ENCODE measurements at regions not wholly inside any gene's neighbourhood (a gene's known extent, or its start where the extent isn't known, plus 50 kb on each side); places are given as distances from the start of the nearest gene placed in this dataset.
A peak's percentile ranks its signal among the peaks of the same experiment; 100 is the strongest.

DNA sequence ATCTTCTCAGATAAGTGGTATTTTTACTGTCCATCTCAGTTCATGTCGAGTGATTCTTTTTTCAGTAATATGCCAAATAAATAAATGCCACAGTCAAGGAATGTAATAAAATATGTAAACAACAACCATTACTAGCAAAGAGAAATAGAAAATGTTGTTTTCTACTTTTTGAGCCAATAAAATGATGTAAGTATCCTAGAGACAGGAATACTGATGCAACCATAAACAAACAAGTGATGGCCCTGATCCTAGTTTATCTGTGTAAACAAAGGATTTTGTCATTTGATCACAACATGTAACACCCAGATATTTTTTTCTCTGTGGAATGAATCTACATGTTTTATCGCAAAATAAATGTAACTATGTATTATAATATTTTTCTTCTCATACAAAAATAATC, 1852.8 kb downstream of the EFNA5 start:
- no peak for DNase-seq (ENCODE audit: low read depth)
- in situ Hi-C loops (cut with HindIII; ENCODE audit: low sequenced_read_pairs): no loop called here
- H3K4me3 ChIP-seq (ENCODE audit: low read depth, low read length): no peak overlapping the region
- TF ChIP-seq, protein P1, sequence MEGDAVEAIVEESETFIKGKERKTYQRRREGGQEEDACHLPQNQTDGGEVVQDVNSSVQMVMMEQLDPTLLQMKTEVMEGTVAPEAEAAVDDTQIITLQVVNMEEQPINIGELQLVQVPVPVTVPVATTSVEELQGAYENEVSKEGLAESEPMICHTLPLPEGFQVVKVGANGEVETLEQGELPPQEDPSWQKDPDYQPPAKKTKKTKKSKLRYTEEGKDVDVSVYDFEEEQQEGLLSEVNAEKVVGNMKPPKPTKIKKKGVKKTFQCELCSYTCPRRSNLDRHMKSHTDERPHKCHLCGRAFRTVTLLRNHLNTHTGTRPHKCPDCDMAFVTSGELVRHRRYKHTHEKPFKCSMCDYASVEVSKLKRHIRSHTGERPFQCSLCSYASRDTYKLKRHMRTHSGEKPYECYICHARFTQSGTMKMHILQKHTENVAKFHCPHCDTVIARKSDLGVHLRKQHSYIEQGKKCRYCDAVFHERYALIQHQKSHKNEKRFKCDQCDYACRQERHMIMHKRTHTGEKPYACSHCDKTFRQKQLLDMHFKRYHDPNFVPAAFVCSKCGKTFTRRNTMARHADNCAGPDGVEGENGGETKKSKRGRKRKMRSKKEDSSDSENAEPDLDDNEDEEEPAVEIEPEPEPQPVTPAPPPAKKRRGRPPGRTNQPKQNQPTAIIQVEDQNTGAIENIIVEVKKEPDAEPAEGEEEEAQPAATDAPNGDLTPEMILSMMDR (IDR thresholded peaks at IDR 0.05; ENCODE audit: low read depth, low read length, missing control alignments): no peak

DNA sequence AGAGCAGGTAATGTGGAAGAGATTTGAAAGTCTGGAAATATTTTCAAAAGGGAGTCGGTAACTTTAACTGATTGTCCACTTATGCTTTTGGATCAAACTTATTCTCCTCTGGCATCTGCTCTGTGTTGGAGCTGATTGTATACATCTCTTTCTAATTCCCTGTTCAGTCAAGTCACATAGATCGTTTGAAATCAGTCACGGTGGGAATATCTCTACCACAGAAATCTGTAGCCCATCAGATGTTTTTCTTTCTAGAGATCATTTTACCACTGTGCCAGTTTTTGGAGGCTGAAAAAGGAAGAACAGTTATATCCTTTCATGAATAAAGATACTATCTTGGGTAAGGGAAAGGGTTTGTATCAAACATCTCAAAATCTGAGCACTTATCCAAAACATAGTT, 1853.3 kb downstream of the EFNA5 start:
- DNase-seq (ENCODE audit: low read depth): peak; percentile 3
- H3K4me3 ChIP-seq (ENCODE audit: low read depth, low read length): no peak overlapping the region
- TF ChIP-seq, protein P1 (IDR thresholded peaks at IDR 0.05; ENCODE audit: low read depth, low read length, missing control alignments): no peak
- in situ Hi-C loops (cut with HindIII; ENCODE audit: low sequenced_read_pairs): no loop called here

DNA sequence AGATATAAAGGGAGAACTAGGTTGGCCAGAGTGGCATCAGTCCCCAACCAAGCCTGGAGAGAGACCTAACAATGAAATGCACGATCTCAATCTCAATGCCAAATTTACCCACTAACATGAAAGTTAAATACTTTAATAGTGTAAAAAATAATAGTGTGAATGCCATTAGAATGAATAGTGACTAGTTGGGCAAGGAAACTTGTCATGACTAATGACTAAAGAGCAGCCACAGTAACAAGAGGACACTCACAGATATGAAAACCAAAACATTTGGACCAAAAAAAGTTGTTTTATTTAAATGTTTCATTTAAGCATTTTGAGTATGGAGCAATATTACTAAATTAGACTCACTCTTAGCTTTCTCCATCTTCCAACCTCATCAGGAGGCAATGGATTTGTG, 1853.8 kb downstream of the EFNA5 start:
- H3K4me3 ChIP-seq (ENCODE audit: low read depth, low read length): no peak overlapping the region
- in situ Hi-C loops (cut with HindIII; ENCODE audit: low sequenced_read_pairs): no loop called here
- TF ChIP-seq, protein P1 (IDR thresholded peaks at IDR 0.05; ENCODE audit: low read depth, low read length, missing control alignments): no peak
- no peak for DNase-seq (ENCODE audit: low read depth)

DNA sequence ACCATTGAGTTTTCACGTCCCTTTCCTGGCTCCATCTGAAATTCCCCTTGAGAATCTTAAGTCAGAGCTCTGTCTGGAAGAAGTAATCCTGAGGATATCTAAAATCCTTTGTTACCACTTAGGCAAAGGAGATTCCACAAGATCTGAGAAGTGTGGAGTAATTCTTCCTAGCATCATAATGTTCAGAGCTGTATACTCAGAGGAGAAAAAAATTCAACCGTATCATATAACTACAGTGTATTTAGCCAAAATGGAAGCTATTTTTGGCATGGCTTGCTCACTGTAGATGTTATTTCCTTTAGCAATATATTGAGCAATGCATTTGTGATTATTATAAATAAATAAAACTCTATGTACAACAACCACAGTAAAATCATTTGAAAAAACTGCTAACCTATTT, 1858.4 kb downstream of the EFNA5 start:
- H3K4me3 ChIP-seq (ENCODE audit: low read depth, low read length): no peak overlapping the region
- TF ChIP-seq, protein P1 (IDR thresholded peaks at IDR 0.05; ENCODE audit: low read depth, low read length, missing control alignments): no peak
- DNase-seq (ENCODE audit: low read depth): no peak
- in situ Hi-C loops (cut with HindIII; ENCODE audit: low sequenced_read_pairs): no loop called here

DNA sequence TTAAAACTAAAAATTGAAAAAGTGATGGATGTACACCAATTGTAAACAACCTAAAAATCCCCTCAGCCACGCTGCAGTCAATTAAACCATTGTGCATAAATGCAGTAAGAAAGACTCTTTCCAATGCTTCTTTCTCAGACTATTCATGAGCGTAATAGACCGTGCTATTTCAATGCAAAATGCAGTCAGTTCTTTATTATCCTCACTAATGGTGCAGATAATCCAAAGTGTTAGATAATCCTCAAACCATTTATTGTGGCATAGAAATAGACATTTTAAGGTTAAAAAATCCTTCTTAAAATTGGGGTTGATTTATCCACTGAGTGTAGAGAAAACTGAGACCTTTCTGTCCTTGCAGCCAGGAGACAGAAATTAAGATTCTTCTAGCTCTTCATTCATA, 1862.8 kb downstream of the EFNA5 start:
- TF ChIP-seq, protein P1 (IDR thresholded peaks at IDR 0.05; ENCODE audit: low read depth, low read length, missing control alignments): no peak
- H3K4me3 ChIP-seq (ENCODE audit: low read depth, low read length): no peak overlapping the region
- no peak for DNase-seq (ENCODE audit: low read depth)
- in situ Hi-C loops (cut with HindIII; ENCODE audit: low sequenced_read_pairs): no loop called here

DNA sequence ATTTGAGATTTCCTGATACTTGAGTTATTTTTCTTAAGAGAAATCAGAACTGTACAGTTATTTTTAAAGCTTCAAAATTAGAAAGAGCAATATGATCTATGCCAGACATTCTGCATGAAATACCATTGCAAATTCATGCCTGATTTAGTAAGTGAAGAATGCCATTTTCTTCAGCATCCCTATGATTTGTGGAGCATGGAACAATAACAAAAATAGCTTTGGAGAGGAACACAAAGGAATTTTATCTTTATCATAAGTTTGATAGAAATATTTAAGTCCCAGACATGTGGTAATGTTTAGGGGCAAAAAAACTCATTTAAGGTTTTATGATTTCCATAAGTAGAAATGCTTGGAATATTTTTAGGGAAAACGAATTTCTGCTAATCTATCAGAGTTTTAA, 1863.4 kb downstream of the EFNA5 start:
- no peak overlapping the region for H3K4me3 ChIP-seq (ENCODE audit: low read depth, low read length)
- DNase-seq (ENCODE audit: low read depth): no peak
- in situ Hi-C loops (cut with HindIII; ENCODE audit: low sequenced_read_pairs): no loop called here
- TF ChIP-seq, protein P1 (IDR thresholded peaks at IDR 0.05; ENCODE audit: low read depth, low read length, missing control alignments): no peak

DNA sequence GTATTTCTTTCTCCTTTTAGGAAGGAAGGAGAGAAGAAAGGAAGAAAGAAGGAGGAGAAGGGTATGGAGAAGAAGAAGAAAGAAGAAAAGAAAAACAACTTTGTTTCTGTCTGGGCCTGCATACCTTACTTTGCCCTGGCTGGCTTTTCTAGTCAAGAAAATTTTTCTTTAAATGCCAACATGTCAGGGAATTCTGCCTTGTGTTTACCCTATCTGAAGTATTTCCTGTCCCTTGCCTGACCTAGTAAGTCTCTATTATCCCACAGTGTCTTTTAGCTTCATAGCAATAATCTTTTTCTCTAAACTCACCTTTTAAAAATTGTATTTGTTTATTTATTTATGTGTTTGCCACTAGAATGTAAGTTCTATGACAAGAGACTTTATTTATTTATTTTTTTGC, 1864.1 kb downstream of the EFNA5 start:
- H3K4me3 ChIP-seq (ENCODE audit: low read depth, low read length): no peak overlapping the region
- in situ Hi-C loops (cut with HindIII; ENCODE audit: low sequenced_read_pairs): no loop called here
- TF ChIP-seq, protein P1 (IDR thresholded peaks at IDR 0.05; ENCODE audit: low read depth, low read length, missing control alignments): no peak
- no peak for DNase-seq (ENCODE audit: low read depth)
